ENCODE measurements at regions not wholly inside any gene's neighbourhood (a gene's known extent, or its start where the extent isn't known, plus 50 kb on each side); places are given as distances from the start of the nearest gene placed in this dataset.

GRCh38 chr1:186512698-186513457 lies 52.0 kb upstream of the PDC start:
- TF ChIP-seq CTCF (IDR thresholded peaks at IDR 0.05; ENCODE audit: low read depth, low read length) = no peak
- H3K4me3 ChIP-seq (ENCODE audit: low read depth, low read length) = no peak overlapping the region
- in situ Hi-C loops (cut with HindIII; ENCODE audit: low sequenced_read_pairs) = no loop called here
- no peak for DNase-seq (ENCODE audit: low read depth, low spot score)

- no peak for DNase-seq (ENCODE audit: low read depth, low spot score)
- in situ Hi-C loops (cut with HindIII; ENCODE audit: low sequenced_read_pairs) = no loop called here
- no peak for TF ChIP-seq CTCF (IDR thresholded peaks at IDR 0.05; ENCODE audit: low read depth, low read length)
- no peak overlapping the region for H3K4me3 ChIP-seq (ENCODE audit: low read depth, low read length)
These were observed 51.1 kb upstream of the PDC start for GRCh38 chr1:186511761-186512637.

All from astrocyte of the spinal cord (primary cell).